HEK293 (cell line): ENCODE measurements at regions not wholly inside any gene's neighbourhood (a gene's known extent, or its start where the extent isn't known, plus 50 kb on each side); places are given as distances from the start of the nearest gene placed in this dataset.

ENCODE experiments used
- CTCF ChIA-PET: fragments of 350-600 bp; formaldehyde crosslinking; extraction: SDS; loops from one replicate; lab custom pipeline; 2021; ENCODE audit warnings: antibody characterized with exemption; lab: Yijun Ruan, JAX
- POLR2A ChIA-PET: fragments of 300-600 bp; formaldehyde crosslinking; extraction: SDS; loops from one replicate; lab custom pipeline; 2020; ENCODE audit warnings: antibody characterized with exemption, inconsistent platforms; lab: Yijun Ruan, JAX
- H3K27ac ChIP-seq: fragments of 200-500 bp; sonication (Bioruptor generic); 2 replicates; pipeline ENCODE4 v1.5.1; 2014; ENCODE audit warnings: low read depth, low read length, control low read depth, inconsistent platforms; ENCODE audit errors: extremely low read depth
- H3K36me3 ChIP-seq, 2 experiments: fragments of 200-500 bp in 1 of 2; sonication (Bioruptor generic) in 1 of 2; 1 replicate in 1 of 2; 2 replicates in 1 of 2; pipeline ENCODE4 v1.5.1; 2014 to 2017; ENCODE audit warnings: inconsistent platforms in 2 of 2, low read length in 2 of 2; ENCODE audit not compliant: control insufficient read depth in 2 of 2, insufficient read depth in 1 of 2
- H3K4me1 ChIP-seq: fragments of 200-500 bp; sonication (Bioruptor generic); 2 replicates; pipeline ENCODE4 v1.5.1; 2014; ENCODE audit warnings: mild to moderate bottlenecking, low read length, inconsistent platforms; ENCODE audit not compliant: control insufficient read depth, insufficient read depth
- H3K4me3 ChIP-seq: 2 replicates; pipeline ENCODE4 v1.5.1; 2011; ENCODE audit warnings: low read depth, mild to moderate bottlenecking, control low read depth, low read length, moderate library complexity
- H3K9me3 ChIP-seq: fragments of 200-500 bp; sonication (Bioruptor generic); 2 replicates; pipeline ENCODE4 v1.5.1; 2014; ENCODE audit warnings: low read depth, low read length, inconsistent platforms; ENCODE audit not compliant: control insufficient read depth, insufficient read depth
- BCL11A ChIP-seq: fragments of 450-650 bp; formaldehyde crosslinking; IDR thresholded peaks from 2 replicates; pipeline ENCODE4 v1.5.1; 2016; ENCODE audit warnings: low read depth, missing biosample characterization, missing genetic modification characterization
- FEZF1 ChIP-seq: fragments of 450-650 bp; formaldehyde crosslinking; IDR thresholded peaks from 2 replicates; pipeline ENCODE4 v1.5.1; 2016; ENCODE audit warnings: missing biosample characterization, missing genetic modification characterization
- GLIS2 ChIP-seq: fragments of 450-650 bp; formaldehyde crosslinking; IDR thresholded peaks from 2 replicates; pipeline ENCODE4 v1.5.1; 2016; ENCODE audit warnings: missing biosample characterization, missing genetic modification characterization
- IKZF3 ChIP-seq: fragments of 450-650 bp; IDR thresholded peaks from 2 replicates; pipeline ENCODE4 v1.5.0; 2018; ENCODE audit warnings: missing biosample characterization, mild to moderate bottlenecking, missing genetic modification characterization, moderate library complexity
- KLF8 ChIP-seq: fragments of 450-650 bp; formaldehyde crosslinking; IDR thresholded peaks from 2 replicates; pipeline ENCODE4 v1.5.1; 2016; ENCODE audit warnings: missing biosample characterization, missing genetic modification characterization
- SP7 ChIP-seq: fragments of 450-650 bp; formaldehyde crosslinking; IDR thresholded peaks from 2 replicates; pipeline ENCODE4 v1.5.1; 2016; ENCODE audit warnings: missing biosample characterization, missing genetic modification characterization
- TRIM28 ChIP-seq: IDR thresholded peaks from 2 replicates; pipeline ENCODE4 v1.6.1; 2011; ENCODE audit warnings: low read length, control low read depth, borderline replicate concordance
- YY1 ChIP-seq: fragments of 450-650 bp; formaldehyde crosslinking; IDR thresholded peaks from 2 replicates; pipeline ENCODE4 v1.5.1; 2018; ENCODE audit warnings: missing biosample characterization, missing genetic modification characterization
- ZFP69B ChIP-seq: fragments of 450-650 bp; formaldehyde crosslinking; IDR thresholded peaks from 2 replicates; pipeline ENCODE4 v1.5.1; 2016; ENCODE audit warnings: missing biosample characterization, missing genetic modification characterization
- ZNF140 ChIP-seq: fragments of 450-650 bp; formaldehyde crosslinking; IDR thresholded peaks from 2 replicates; pipeline ENCODE4 v1.5.1; 2016; ENCODE audit warnings: missing biosample characterization, missing genetic modification characterization
- ZNF266 ChIP-seq: fragments of 450-650 bp; formaldehyde crosslinking; IDR thresholded peaks from 2 replicates; pipeline ENCODE4 v1.5.1; 2016; ENCODE audit warnings: missing biosample characterization, missing genetic modification characterization, low read depth
- ZNF324 ChIP-seq: fragments of 450-650 bp; formaldehyde crosslinking; IDR thresholded peaks from 2 replicates; pipeline ENCODE4 v1.5.1; 2016; ENCODE audit warnings: missing biosample characterization, missing genetic modification characterization
- ZNF37A ChIP-seq: fragments of 450-650 bp; IDR thresholded peaks from 2 replicates; pipeline ENCODE4 v1.5.1; 2018; ENCODE audit warnings: missing biosample characterization, missing genetic modification characterization
- ZNF423 ChIP-seq: fragments of 450-650 bp; formaldehyde crosslinking; IDR thresholded peaks from 2 replicates; pipeline ENCODE4 v1.5.1; 2016; ENCODE audit warnings: missing biosample characterization, missing genetic modification characterization
- ZNF473 ChIP-seq: fragments of 450-650 bp; formaldehyde crosslinking; IDR thresholded peaks from 2 replicates; pipeline ENCODE4 v1.5.1; 2017; ENCODE audit warnings: missing biosample characterization, missing genetic modification characterization
- ZNF600 ChIP-seq: fragments of 450-650 bp; formaldehyde crosslinking; IDR thresholded peaks from 2 replicates; pipeline ENCODE4 v1.5.1; 2016; ENCODE audit warnings: missing biosample characterization, missing genetic modification characterization
- ZNF639 ChIP-seq: fragments of 450-650 bp; formaldehyde crosslinking; IDR thresholded peaks from 2 replicates; pipeline ENCODE4 v1.5.1; 2016; ENCODE audit warnings: missing biosample characterization, missing genetic modification characterization
- ZNF654 ChIP-seq: fragments of 450-650 bp; formaldehyde crosslinking; IDR thresholded peaks from 2 replicates; pipeline ENCODE4 v1.5.1; 2016; ENCODE audit warnings: low read depth, missing biosample characterization, missing genetic modification characterization
- ZNF704 ChIP-seq: fragments of 450-650 bp; formaldehyde crosslinking; IDR thresholded peaks from 2 replicates; pipeline ENCODE4 v1.5.1; 2016; ENCODE audit warnings: missing biosample characterization, missing genetic modification characterization
- ZSCAN23 ChIP-seq: fragments of 450-650 bp; formaldehyde crosslinking; IDR thresholded peaks from 2 replicates; pipeline ENCODE4 v1.5.1; 2016; ENCODE audit warnings: missing biosample characterization, missing genetic modification characterization
- ZSCAN30 ChIP-seq: fragments of 450-650 bp; IDR thresholded peaks from 2 replicates; pipeline ENCODE4 v1.5.1; 2018; ENCODE audit warnings: missing biosample characterization, mild to moderate bottlenecking, missing genetic modification characterization, moderate library complexity
- TF ChIP-seq, protein P1 (sequence below): IDR thresholded peaks from 2 replicates; pipeline ENCODE4 v1.6.1; 2011; ENCODE audit warnings: mild to moderate bottlenecking, low read depth, low read length, borderline replicate concordance
- TF ChIP-seq, protein P2 (sequence below): fragments of 450-650 bp; formaldehyde crosslinking; conservative IDR thresholded peaks from 2 replicates; pipeline ENCODE4 v1.5.1; 2016; ENCODE audit warnings: low read depth, missing biosample characterization, missing genetic modification characterization

GRCh38 chrX:44440006-44440405 lies 96.5 kb upstream of the EFHC2 start (continued):
- TF ChIP-seq ZNF140: no peak
- TF ChIP-seq, protein P1, sequence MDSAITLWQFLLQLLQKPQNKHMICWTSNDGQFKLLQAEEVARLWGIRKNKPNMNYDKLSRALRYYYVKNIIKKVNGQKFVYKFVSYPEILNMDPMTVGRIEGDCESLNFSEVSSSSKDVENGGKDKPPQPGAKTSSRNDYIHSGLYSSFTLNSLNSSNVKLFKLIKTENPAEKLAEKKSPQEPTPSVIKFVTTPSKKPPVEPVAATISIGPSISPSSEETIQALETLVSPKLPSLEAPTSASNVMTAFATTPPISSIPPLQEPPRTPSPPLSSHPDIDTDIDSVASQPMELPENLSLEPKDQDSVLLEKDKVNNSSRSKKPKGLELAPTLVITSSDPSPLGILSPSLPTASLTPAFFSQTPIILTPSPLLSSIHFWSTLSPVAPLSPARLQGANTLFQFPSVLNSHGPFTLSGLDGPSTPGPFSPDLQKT: no peak
- no peak for TF ChIP-seq FEZF1 (tag by site-specific recombination)
- TF ChIP-seq ZNF37A (tag by site-specific recombination): no peak
- TF ChIP-seq ZNF600 (tag by site-specific recombination): no peak
- TF ChIP-seq ZNF324 (tag by site-specific recombination): no peak

DNA sequence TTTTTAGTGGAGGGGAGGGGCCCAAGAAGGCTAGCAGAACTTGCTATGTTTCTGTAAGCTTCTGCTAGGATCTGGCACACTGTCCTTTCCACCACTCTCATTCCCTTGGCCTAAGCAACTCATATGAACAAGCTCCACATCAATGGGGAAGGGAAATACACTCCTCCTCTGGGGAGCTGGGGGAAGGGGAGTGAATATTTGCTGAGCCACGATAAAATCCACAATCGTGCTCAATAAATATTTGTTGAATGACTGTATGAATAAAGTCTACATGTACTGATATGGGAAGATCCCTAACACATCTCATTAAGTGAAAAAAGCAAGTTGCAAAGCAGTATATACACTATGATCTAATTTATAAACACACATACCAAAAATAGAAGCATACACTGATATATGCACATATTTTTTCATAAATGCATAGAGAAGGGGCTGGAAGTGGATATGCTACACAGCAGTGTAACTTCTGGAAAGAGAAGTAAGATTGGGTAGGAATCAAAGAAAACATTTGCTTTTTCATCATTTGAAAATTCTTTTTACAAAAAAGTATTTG lies 95.8 kb upstream of the EFHC2 start:
- POLR2A ChIA-PET: no interaction called here
- Histone ChIP-seq H3K4me1 (no peaks in the 10 kb centered on the region), H3K36me3 (no peaks in the 10 kb centered on the region), H3K4me3 (no peak overlapping the region), H3K27ac (no peak overlapping the region), H3K9me3 (no peaks in the 10 kb centered on the region)
- CTCF ChIA-PET: no interaction called here
- TF ChIP-seq SP7 (tag by site-specific recombination): no peak
- no peak for TF ChIP-seq ZNF37A (tag by site-specific recombination)
- no peak for TF ChIP-seq BCL11A (tag by site-specific recombination)
- TF ChIP-seq ZSCAN30: no peak
- TF ChIP-seq ZNF704 (tag by site-specific recombination): no peak
- TF ChIP-seq, protein P2, sequence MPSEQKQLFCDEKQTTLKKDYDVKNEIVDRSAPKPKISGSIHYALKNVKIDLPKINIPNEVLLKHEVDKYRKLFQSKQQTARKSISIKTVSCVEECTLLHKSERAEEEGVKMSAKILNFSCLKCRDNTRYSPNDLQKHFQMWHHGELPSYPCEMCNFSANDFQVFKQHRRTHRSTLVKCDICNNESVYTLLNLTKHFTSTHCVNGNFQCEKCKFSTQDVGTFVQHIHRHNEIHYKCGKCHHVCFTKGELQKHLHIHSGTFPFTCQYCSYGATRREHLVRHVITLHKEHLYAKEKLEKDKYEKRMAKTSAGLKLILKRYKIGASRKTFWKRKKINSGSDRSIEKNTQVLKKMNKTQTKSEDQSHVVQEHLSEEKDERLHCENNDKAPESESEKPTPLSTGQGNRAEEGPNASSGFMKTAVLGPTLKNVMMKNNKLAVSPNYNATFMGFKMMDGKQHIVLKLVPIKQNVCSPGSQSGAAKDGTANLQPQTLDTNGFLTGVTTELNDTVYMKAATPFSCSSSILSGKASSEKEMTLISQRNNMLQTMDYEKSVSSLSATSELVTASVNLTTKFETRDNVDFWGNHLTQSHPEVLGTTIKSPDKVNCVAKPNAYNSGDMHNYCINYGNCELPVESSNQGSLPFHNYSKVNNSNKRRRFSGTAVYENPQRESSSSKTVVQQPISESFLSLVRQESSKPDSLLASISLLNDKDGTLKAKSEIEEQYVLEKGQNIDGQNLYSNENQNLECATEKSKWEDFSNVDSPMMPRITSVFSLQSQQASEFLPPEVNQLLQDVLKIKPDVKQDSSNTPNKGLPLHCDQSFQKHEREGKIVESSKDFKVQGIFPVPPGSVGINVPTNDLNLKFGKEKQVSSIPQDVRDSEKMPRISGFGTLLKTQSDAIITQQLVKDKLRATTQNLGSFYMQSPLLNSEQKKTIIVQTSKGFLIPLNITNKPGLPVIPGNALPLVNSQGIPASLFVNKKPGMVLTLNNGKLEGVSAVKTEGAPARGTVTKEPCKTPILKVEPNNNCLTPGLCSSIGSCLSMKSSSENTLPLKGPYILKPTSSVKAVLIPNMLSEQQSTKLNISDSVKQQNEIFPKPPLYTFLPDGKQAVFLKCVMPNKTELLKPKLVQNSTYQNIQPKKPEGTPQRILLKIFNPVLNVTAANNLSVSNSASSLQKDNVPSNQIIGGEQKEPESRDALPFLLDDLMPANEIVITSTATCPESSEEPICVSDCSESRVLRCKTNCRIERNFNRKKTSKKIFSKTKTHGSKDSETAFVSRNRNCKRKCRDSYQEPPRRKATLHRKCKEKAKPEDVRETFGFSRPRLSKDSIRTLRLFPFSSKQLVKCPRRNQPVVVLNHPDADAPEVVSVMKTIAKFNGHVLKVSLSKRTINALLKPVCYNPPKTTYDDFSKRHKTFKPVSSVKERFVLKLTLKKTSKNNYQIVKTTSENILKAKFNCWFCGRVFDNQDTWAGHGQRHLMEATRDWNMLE (tag by site-specific recombination): no peak
- TF ChIP-seq, protein P1: no peak
- no peak for TF ChIP-seq ZNF654

DNA sequence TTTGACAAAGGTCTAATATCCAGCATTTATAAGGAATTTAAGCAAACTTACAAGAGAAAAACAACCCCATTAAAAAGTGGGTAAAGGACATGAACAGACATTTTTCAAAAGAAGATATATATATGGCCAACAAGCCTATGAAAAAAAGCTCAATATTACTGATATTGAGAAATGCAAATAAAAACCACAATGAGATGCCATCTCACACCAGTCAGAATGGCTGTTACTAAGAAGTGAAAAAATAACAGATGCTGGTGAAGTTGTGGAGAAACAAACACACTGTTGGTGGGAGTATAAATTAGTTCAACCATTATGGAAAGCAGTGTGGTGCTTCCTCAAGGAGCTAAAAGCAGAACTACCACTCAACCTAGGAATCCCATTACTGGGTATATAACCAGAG lies 91.6 kb upstream of the EFHC2 start:
- H3K36me3 ChIP-seq: no peaks in the 10 kb centered on the region
- CTCF ChIA-PET: interaction anchor here (0.6 to 0.7 kb wide), 2 partner anchors 163 to 492 kb away, joined by 3 read pairs; no protein-coding TSS in a partner anchor
- TF ChIP-seq ZNF423 (tag by site-specific recombination): no peak
- TF ChIP-seq GLIS2: no peak
- TF ChIP-seq ZFP69B: no peak
- no peak for TF ChIP-seq ZNF473
- TF ChIP-seq KLF8 (tag by site-specific recombination): no peak
- TF ChIP-seq ZSCAN23 (tag by site-specific recombination): no peak
- TF ChIP-seq YY1: no peak
- no peak for TF ChIP-seq IKZF3 (tag by site-specific recombination)
- no peak for TF ChIP-seq TRIM28
- no peak for TF ChIP-seq ZNF266
- no peak for TF ChIP-seq ZNF639
- TF ChIP-seq FEZF1 (tag by site-specific recombination): no peak
- no peaks in the 10 kb centered on the region for H3K4me1 ChIP-seq
- H3K27ac ChIP-seq: no peak overlapping the region
- POLR2A ChIA-PET: no interaction called here
- H3K9me3 ChIP-seq: no peaks in the 10 kb centered on the region
- no peak overlapping the region for H3K4me3 ChIP-seq
